K562 (cell line): ENCODE measurements at regions not wholly inside any gene's neighbourhood (a gene's known extent, or its start where the extent isn't known, plus 50 kb on each side); places are given as distances from the start of the nearest gene placed in this dataset.

Experiments used
- OTX1 ChIP-seq: fragments of 450-650 bp; formaldehyde crosslinking; IDR thresholded peaks from 2 replicates; pipeline ENCODE4 v1.4.0; 2022; ENCODE audit warnings: mild to moderate bottlenecking
- STAT6 ChIP-seq: sonication (generic); formaldehyde crosslinking; IDR thresholded peaks from 2 replicates; pipeline ENCODE4 v1.8.1; 2023; ENCODE audit warnings: mild to moderate bottlenecking, missing genetic modification reagents
- ZBTB34 ChIP-seq: fragments of 250-450 bp; sonication (Bioruptor Pico); IDR thresholded peaks from 2 replicates; pipeline ENCODE4 v1.8.0; 2021; ENCODE audit warnings: mild to moderate bottlenecking, moderate library complexity
- ZNF512 ChIP-seq: IDR thresholded peaks from 2 replicates; pipeline ENCODE4 v1.6.1; 2016; ENCODE audit warnings: missing genetic modification characterization, missing compliant biosample characterization

GRCh38 chr3:77825001-77825827, 785.3 kb downstream of the ROBO2 start (continued):
- no peak for TF ChIP-seq ZBTB34
- no peak for TF ChIP-seq ZNF512 (tag)
- no peak for TF ChIP-seq OTX1
- TF ChIP-seq STAT6, result no peak
- TF ChIP-seq, all 486 proteins: peak for 0
